GM04504 (cell line): ENCODE measurements at regions not wholly inside any gene's neighbourhood (a gene's known extent, or its start where the extent isn't known, plus 50 kb on each side); places are given as distances from the start of the nearest gene placed in this dataset.
"Not testable (repeated sequence)": the region's sequence is repeated elsewhere in the genome, so short reads cannot be mapped to it uniquely, and the experiment has no call there.

ENCODE experiments used
- DNase-seq: peaks from one replicate; pipeline ENCODE4 v3.0.0-alpha.2; 2012; ENCODE audit warnings: low read depth

DNA sequence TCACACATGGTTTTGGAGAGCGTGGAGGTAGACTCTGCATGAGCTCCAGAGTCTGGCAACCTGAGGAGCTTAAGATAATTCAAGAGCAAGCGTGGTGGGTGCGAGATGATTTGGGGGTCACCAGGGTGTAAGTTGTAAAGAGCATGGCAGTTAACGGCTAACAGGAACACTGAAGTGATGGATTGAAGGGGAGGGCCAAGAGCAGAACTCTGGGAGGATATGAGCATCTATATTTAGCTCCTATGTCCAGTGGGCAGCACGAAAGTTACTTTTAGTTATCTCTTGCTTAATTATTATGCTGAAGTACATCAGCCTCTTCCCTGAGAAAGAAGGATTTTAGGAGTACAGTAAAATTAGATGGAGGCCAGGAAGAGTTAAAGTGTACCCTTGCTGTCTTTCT, 231.9 kb upstream of the HAND2 start:
- DNase-seq, result no peak

DNA sequence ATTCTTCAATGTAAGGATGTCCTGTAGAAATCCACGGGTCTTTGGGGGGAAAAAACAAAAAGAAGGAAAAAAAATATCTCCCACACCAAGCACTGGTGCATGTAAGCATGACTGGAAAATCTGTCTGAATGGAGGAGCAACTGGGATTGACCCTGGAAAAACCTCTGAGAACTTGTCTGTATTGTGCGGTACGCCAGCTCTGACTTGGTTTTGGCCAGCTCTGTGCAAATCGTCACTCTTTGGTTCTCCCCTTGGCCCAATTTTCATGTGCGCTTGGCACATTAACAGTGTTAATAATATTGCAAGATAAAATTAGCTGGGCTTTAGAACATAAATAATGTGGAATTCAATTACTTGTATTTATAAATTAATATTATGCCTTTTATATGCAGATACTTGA, 231.2 kb upstream of the HAND2 start:
- no peak for DNase-seq

DNA sequence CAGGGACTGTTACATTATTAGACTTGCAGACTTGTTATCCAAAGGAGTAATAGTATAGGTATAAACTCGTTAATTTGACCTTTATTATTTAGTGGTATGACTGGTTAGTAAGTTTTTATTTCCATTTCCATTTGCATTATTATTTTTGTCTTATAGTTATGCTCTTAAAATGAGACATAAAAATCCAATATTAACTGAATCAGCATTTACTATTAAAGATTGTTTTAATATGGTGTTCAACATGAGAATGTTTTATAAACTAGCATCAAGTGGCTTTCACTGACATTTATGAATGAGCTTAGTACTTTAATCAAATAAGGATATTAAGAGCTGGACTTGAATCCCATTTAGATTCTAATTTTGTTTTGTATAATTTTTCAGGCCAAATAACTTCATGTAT, 228.1 kb upstream of the HAND2 start:
- DNase-seq, result no peak

DNA sequence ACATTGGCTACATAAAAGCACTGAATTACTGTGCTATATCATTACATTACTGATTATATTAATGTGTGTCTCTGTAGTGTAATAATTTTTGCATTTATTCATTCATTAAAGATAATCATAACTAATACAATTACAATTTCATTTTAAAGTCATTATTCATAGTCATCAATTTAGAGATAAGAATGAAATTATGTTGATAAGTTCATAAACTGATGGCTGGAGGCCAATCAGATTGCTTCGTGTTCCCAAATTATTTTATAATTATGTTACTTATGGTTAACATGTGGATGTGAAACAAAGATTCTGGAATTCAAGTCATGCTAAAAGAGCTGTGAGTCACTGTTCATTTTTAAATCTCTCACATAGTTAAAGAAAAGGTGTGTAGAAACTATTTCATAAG, 223.4 kb upstream of the HAND2 start:
- no peak for DNase-seq

DNA sequence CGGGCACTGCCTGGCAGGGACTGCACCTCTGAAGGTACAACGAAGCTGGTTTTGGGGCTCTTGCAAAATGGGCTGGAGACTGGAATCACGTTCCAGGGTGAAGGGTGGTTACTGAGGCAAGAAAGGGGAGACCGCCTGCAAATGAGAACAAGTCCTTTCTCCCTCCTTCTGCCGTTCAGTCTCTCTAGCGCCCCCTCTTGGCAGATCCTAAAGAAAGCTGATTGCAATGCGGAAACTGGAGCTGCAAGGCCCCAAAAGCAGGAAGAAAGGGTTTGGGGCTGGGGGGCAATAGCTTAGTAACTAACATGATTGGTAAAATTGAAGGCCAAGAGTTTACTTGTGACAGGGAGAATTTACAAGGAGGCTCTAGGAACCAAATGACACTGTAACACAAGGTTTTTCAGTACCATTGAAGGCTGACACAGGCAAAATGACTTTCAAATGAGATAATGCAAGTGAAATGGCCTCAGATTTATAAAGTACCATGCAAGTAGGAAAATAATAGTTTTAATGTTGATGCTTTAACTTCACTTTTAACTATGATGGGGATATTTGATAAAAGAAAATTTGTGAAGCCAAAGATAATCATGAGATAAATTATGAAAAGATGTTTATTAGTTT, 222.7 kb upstream of the HAND2 start:
- no peak for DNase-seq

DNA sequence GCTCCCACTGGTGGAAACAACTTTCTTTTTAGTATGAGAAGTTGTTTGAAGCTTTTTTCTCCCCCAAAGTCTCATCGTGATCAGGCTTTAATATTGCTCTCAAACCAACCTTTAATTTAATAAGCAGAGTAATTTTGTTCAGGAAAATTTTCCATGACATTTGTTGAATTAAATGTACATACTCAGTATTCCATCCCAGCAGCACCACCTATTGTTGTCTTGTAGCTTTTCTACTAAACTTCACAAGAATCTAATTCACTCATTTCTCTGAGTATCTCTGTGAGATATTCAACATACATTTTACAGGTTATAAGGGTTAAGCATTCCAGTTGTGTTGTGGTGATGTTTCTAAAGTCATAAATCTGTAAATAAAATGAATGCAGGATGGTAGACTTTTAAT, 218.3 kb upstream of the HAND2 start:
- no peak for DNase-seq

DNA sequence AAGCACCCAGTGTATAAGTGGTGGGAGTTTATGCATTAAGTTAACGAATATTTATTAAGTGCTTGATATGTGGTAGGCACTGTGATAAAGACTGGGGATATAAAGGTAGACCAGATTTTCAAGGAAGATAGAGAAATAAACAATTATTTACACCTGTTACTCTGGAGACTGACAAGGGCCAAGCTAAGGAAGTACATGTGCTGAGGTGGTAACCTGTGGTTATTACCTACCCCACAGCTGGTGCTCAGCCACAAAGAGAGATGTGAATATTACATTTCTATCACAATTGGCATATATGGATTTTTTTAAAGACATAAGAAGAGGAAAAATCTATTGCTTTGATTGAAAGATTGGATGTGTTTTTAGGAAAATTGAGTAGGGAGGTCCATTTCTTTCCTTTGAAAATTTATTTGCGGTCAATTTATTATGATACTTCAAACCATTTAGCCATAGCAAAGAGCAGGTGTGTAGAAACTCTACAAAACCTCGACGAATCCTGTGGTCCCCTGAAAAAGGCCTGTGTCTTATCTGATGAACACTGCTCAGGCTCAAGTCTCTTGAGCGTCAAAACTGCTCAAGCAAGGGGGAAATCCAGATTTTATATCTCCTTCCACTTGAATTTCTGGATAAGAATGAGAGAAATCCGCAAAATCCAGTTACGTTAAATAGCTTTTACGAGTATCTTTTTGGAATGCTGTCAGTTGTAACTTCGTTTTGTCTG, 217.7 kb upstream of the HAND2 start:
- no peak for DNase-seq

DNA sequence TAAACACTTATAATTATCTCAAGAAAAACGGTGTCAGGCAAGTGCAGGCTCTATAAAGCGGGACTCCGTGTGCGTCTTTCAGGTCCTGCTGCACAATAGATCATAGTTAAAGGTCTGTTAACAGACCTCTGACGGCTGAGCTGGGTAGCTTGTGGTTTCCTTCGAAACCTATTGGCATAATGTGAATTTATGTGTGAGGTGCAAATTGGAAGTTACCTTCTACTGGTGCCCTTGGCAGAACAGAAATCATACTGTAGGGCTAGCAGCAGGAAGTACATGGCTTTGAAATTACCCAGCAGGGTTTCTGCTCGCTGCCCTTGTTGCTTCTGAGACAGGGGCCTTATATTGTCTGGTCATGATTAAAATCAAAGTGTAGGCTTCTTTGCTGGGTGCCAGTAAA, 216.4 kb upstream of the HAND2 start:
- DNase-seq, result no peak

DNA sequence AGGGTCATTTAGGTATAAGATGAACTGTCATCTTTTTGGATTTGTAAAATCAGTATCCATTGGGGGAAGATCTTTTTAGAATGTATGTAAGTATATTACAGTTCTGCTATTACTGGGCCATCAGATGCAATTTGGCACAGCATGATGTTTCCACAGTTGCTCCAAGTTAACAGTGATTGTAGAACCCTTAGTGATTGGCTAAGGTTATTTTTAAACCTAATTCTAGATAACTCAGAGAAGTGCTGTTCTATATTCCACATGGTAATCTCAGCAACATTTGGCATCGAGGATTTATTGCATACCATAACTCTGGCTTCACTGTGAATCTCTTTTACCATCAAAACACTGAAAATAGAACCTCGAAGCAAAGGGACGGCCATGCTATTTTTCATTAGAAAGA, 215.7 kb upstream of the HAND2 start:
- no peak for DNase-seq

DNA sequence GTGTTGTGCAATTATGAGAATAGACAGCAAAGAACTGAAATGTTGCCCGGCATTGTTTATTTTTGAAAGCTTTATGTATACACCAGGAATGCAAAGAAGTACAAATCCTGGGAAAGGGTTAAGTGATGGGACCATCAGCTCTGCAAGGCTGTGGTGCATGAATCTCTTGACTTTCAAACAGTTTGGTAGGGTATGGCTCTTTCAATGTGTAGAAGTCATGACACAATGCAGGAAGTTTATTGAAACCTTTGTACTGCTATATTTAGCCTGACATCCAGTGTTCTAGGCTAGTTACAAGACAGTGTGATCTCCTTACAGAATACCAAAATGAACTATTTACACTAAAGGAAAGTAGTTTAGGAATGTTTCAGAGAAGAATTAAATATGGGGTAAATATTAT, 206.8 kb upstream of the HAND2 start:
- no peak for DNase-seq

DNA sequence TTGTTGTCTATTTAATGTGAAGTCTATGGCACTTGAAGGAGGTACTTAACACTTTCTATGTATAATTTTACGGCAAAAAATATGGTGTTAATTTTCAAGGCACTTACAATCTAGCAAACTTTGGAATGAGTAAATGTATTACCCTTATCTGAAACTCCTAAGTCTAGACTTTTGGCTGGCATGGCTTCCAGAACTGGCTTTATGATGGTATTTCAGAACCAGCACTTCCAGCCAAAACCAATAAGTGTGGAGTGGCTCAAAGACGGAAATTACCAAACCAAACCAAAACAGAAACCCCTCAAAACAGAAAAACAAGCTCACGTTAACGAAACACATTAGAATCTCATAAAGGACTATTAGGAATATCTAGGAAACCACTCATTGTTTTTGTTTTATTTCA, 205.6 kb upstream of the HAND2 start:
- no peak for DNase-seq

DNA sequence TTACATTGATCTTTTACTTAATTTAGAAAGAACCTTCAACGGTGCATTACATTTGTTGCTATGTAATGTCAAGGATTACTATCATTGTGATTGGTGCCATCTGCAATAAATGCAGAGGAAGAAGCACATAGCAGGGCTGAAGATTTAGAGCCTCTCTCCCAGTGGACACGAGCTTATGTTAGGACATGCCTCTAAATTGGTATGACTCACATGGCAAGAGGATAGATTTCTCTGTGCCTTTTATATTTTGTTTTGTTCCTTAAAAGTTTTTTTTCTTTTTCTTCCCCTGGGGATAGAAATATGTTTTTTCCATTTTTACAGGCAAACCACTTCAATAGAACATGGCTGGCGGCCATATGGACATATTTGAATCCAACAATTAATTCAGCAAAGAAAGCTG, 205.0 kb upstream of the HAND2 start:
- DNase-seq, result peak; percentile 33

DNA sequence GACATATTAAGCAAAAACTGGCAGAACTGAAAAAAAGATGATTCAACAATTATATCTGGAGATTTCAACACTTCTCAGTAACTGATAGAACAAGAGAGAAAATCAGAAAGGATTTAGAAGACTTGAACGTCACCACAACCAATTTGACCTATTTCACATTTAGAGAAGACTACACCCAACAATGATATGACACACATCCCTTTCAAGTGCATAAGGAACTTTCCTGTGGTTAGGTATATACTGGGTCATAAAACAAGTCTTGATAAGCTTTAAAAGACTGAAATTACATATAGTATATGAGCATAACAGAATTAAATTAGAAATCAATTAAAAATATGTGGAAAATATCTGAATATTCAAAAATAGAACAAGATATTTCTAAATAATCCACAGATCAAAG, 201.2 kb upstream of the HAND2 start:
- DNase-seq, result no peak

DNA sequence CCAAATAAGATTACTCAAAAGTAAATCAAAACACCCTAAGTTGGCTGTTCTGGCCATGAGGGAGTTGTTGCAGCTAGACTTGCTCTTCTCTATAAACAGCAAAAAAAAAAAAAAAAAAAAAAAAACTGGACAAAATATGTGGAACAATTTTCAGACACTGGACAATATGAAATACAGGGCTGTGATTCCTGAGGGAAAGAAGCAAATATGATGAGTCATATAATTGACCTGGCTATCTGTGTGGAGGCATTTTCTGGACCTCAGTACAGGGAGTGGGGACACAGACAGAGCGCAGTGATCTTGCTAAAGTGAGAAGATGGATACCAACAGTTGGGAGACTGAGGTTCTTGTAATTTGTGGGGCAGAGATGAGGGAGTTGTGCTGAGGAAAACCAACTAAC, 192.0 kb upstream of the HAND2 start:
- DNase-seq, result no peak

DNA sequence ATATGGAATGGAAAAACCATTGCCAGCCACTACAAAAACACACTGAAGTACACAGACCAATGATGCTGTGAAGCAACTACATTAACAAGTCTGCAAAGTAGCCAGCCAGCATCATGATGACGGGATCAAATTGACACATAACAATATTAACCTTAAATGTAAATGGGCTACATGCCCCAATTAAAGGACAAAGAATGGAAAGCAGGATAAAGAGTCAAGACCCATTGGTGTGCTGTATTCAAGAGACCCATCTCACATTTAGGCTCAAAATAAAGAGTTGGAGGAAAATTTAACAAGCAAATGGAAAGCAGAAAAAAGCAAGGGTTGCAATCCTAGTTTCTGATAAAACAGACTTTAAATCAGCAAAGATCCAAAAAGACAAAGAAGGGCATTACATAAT, 188.5 kb upstream of the HAND2 start:
- not testable (repeated sequence) for DNase-seq

DNA sequence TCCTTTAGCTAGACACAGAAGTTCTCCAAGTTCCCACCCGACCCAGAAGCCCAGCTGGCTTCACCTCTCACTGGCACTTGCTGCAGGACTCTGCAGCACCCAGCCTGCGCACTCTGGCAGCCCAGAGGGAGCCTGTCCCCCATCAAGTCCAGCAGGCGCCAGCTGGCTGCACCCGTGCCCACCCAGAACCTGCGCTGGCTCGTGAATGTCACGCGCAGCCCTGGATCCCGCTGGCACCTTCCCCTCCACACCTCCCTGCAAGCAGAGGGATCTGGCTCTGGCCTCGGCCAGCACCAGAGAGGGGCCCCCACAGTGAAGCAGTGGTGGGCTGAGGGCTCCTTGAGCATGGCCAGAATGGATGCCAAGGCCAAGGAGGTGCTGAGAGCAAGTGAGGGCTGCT, 187.6 kb upstream of the HAND2 start:
- no peak for DNase-seq

DNA sequence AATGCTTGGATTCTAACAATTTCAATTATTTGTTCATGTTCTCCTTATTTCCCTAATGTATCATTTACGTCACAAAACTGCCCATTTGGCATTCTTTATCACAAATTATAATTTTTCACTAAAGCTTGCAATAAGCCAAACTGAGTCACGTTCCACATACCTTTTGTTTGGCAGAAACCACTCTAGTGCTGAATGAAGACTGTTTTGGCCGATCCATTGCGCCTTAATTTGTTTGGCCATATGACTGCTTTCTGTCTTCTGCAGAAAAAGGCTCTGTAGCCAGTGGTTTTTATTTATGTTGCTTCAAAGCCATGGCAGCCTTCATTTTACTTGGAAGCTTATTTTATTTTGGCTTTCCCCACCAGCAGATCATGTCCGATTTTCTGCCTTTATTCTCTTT, 184.4 kb upstream of the HAND2 start:
- no peak for DNase-seq

DNA sequence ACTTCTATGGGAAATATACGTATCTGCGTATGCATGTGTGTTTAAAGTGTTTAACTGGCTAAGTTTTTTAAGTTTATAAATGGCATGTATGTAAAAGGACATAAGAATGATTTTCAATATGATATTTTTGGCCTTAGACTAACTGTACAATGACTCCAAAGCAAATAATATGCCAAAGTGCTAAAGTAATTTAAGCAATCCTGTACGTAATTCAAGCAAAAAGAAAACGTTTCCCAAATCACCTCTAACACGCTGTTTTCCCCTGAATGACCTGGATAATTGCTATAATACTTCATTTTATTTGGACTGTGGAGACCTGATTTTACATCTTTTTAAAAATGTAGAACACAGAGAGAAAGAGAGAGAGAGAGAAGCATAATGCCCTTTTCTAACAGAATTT, 183.0 kb upstream of the HAND2 start:
- DNase-seq, result no peak

DNA sequence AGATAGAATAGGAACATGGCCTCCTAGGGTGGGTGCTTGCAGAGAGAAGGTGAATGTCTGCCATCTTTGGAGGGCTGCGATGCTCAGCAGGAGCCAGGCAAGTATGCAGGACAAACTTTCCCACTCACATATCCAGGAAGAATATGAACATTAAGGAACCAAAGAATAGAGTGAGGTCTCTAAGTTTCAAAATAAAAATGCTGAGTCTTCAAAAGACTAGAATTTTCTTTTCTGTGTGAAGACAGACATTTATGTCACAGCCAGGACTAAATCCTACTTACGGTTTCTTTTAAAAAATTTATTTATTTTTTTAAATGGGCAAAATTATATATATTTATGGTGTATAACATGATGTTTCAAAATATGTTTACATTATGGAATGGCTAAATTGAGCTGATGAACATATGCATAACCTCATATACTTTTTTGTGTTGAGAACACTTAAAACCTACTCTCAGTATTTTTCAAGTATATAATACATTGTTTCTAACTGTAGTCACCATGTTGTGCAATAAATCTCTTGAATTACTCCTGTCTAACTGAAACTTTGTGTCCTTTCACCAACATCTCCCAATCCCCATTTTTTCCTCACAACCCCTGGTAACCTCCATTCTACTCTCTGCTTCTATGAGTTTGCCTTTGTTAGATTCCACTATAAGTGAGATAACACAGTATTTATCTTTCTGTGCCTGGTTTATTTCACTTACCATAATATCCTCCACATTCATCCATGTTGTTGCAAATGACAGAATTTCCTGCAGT, 177.8 kb upstream of the HAND2 start:
- DNase-seq, result no peak

DNA sequence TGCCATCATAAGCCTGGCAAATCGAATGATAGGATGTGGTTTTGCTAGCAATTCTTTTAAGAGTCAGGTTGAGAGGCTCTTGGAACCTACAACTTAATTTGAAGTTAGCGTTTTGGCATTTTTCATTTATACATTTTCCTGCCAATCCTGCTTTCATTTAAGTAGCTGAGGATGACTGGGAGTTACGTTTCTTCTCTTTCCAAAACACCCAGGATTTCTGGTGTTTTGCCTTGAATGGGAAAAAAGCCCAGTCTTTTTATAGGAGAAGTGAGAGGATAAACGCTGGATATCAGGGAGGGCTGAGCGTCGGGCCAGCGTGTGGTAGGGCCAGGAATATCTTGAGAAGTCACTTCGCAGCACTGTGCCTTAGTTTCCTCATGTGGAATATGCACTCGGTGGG, 174.2 kb upstream of the HAND2 start:
- DNase-seq, result no peak

DNA sequence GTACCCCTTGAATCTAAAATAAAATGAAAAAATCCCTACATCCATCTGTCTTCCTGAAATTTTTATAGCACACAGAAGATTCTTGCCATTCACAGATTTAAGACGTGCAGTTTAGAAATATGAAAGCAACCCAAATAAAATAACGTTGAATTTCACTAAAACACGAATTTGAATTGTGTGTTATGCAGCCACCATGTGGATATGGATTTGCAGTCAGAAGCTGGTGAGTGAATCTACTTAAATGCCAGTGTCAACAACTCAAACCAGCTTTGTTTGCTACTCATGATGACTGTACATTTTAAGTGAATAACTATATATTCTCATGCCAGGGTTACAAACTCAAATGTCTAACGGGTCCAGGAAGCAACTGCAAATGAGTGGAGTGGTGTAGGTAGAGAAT, 173.0 kb upstream of the HAND2 start:
- DNase-seq, result no peak

DNA sequence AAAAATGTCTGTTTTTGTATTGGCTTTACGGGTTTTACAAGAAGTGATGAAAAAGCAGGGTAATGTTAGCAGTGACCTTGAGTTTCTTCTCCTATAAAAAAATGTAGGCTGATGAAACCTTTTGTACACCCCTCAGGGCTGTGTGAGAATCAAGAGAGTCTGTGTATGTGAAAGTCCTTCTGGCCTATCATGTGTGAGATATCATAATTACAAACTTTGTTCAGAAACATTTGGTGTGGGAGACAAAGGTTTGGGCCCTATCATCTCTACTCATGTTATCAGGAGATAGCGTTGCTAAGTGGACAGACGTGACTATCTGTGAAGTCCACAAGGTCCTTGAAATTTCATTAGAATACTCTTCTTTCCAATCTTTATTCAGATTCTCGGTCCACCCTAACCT, 170.6 kb upstream of the HAND2 start:
- DNase-seq, result no peak

DNA sequence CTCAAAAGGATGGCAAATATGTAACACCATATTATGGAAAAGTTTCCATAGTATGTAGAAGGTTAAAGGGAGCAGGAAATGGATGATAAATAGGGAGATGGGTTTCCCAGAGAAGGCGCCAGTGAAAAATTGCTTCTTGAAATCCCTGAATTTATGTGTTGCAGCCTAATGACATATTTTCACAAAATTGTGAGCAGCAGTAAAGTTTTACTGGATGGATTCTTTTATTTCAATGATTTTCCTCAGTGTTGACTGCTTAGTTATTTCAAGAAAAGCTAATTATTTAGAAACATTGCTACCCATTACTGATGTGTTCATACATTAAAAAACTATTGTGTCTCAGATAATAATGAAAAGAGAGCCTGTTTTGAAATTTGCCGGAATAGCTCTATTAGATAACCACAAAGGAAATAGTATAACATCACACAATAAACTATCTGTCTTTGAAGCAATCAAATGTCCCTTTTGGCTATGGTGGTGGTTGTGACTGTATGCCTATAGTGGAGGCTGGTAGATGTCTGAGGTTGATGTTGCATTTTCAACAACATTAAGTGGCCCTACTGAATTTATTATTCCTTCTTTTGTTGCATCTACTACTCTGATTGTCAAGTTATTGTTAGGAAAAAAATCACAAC, 169.9 kb upstream of the HAND2 start:
- no peak for DNase-seq
